H1 (cell line): ENCODE measurements at regions not wholly inside any gene's neighbourhood (a gene's known extent, or its start where the extent isn't known, plus 50 kb on each side); places are given as distances from the start of the nearest gene placed in this dataset.

Experiments used
- CTCF ChIA-PET: fragments of 300-600 bp; sonication (Branson Sonifier 250); formaldehyde crosslinking; loops from one replicate; lab custom pipeline; 2021; ENCODE audit not compliant: partially characterized antibody; lab: Charles Lee
- POLR2A ChIA-PET: fragments of 300-600 bp; sonication (Branson Sonifier 250); formaldehyde crosslinking; loops from one replicate; lab custom pipeline; 2021; ENCODE audit warnings: inconsistent platforms; ENCODE audit not compliant: partially characterized antibody; lab: Charles Lee
- DNase-seq, 2 experiments: peaks; one replicate each; pipeline versions ENCODE4 v3.0.0 to v3.0.0-alpha.2; 2010 to 2022; ENCODE audit warnings: low spot score in 2 of 2, low read depth in 1 of 2, mixed read lengths in 1 of 2
- FAIRE-seq: peaks from 2 replicates; lab custom pipeline; 2011; peaks lifted over from hg19 to GRCh38; lab: Jason Lieb, UNC
- H2AFZ ChIP-seq: 2 replicates; pipeline ENCODE4 v1.8.1; 2012; ENCODE audit warnings: low read length, inconsistent platforms
- H2AK5ac ChIP-seq: 2 replicates; pipeline ENCODE4 v1.6.1; 2013; ENCODE audit warnings: low read depth, low read length
- H2BK120ac ChIP-seq: replicated peaks from 2 replicates; pipeline ENCODE3; 2013; ENCODE audit warnings: low read depth, low read length, inconsistent platforms
- H2BK12ac ChIP-seq: 2 replicates; pipeline ENCODE4 v1.6.1; 2013; ENCODE audit warnings: low read depth, low read length
- H2BK15ac ChIP-seq: 2 replicates; pipeline ENCODE4 v1.6.1; 2013; ENCODE audit warnings: low read length
- H2BK20ac ChIP-seq: 2 replicates; pipeline ENCODE4 v1.6.1; 2013; ENCODE audit warnings: low read length
- H2BK5ac ChIP-seq: 2 replicates; pipeline ENCODE4 v1.6.1; 2013; ENCODE audit warnings: low read depth, low read length
- H3K14ac ChIP-seq: 2 replicates; pipeline ENCODE4 v1.6.1; 2013; ENCODE audit warnings: inconsistent platforms; ENCODE audit not compliant: insufficient read length
- H3K18ac ChIP-seq: 2 replicates; pipeline ENCODE4 v1.6.1; 2013; ENCODE audit warnings: low read length; ENCODE audit errors: extremely low read depth
- H3K23ac ChIP-seq: 2 replicates; pipeline ENCODE4 v1.6.1; 2013; ENCODE audit warnings: inconsistent platforms; ENCODE audit not compliant: insufficient read length
- H3K23me2 ChIP-seq: 2 replicates; pipeline ENCODE4 v1.6.1; 2013; ENCODE audit warnings: low read depth, low read length
- H3K27ac ChIP-seq: 2 replicates; pipeline ENCODE4 v1.6.1; 2011; ENCODE audit warnings: low read depth, low read length, inconsistent platforms
- H3K27me3 ChIP-seq, 4 experiments: replicated peaks in 1 of 4; 1 replicate in 1 of 4; 2 replicates in 3 of 4; pipeline versions ENCODE4 v1.6.1 to v1.8.1; 2011 to 2013; ENCODE audit warnings: low read length in 3 of 4, mild to moderate bottlenecking in 3 of 4, inconsistent platforms in 2 of 4, mixed read lengths in 2 of 4, moderate library complexity in 1 of 4; ENCODE audit not compliant: control insufficient read depth in 3 of 4, insufficient read depth in 3 of 4; ENCODE audit errors: extremely low read depth in 1 of 4
- H3K36me3 ChIP-seq, 4 experiments: 2 replicates each; pipeline versions ENCODE4 v1.6.1 to v1.8.1; 2011 to 2013; ENCODE audit warnings: mild to moderate bottlenecking in 4 of 4, low read length in 3 of 4, moderate library complexity in 2 of 4, control low read depth in 1 of 4, inconsistent platforms in 1 of 4; ENCODE audit not compliant: insufficient read depth in 4 of 4, control insufficient read depth in 2 of 4
- H3K4ac ChIP-seq: replicated peaks from 2 replicates; pipeline ENCODE3; 2013; ENCODE audit warnings: low read length, low read depth, mixed read lengths, inconsistent platforms; ENCODE audit not compliant: insufficient read length
- H3K4me1 ChIP-seq, 4 experiments: replicated peaks in 1 of 4; 1 replicate in 1 of 4; 2 replicates in 3 of 4; pipeline versions ENCODE4 v1.6.1 to v1.8.1; 2011 to 2013; ENCODE audit warnings: low read length in 3 of 4, inconsistent platforms in 2 of 4, mixed read lengths in 1 of 4; ENCODE audit not compliant: insufficient read depth in 4 of 4, control insufficient read depth in 3 of 4
- H3K4me2 ChIP-seq, 2 experiments: 2 replicates each; pipeline versions ENCODE4 v1.6.1 to v1.8.1; 2011 to 2013; ENCODE audit warnings: low read depth in 2 of 2, low read length in 2 of 2, control low read depth in 1 of 2, inconsistent platforms in 1 of 2, mild to moderate bottlenecking in 1 of 2; ENCODE audit not compliant: insufficient read depth in 1 of 2
- H3K4me3 ChIP-seq, 4 experiments: fragments of 200-600, 300-600 bp in 1 of 4; sonication (generic), shearing (Covaris generic), sonication (Bioruptor Twin) in 1 of 4; 2 replicates each; pipeline versions ENCODE4 v1.5.1 to v1.8.1; 2011 to 2016; ENCODE audit warnings: low read length in 4 of 4, low read depth in 3 of 4, control low read depth in 2 of 4, inconsistent platforms in 2 of 4, mild to moderate bottlenecking in 2 of 4, mixed read lengths in 1 of 4, moderate library complexity in 1 of 4; ENCODE audit not compliant: insufficient read depth in 2 of 4; ENCODE audit errors: extremely low read depth in 1 of 4
- H3K56ac ChIP-seq: replicated peaks from 2 replicates; pipeline ENCODE3; 2013; ENCODE audit warnings: low read depth, mild to moderate bottlenecking, mixed read lengths, low read length, inconsistent platforms; ENCODE audit not compliant: insufficient read length
- H3K79me1 ChIP-seq: 2 replicates; pipeline ENCODE4 v1.6.1; 2013; ENCODE audit warnings: low read depth, low read length, control low read depth
- H3K79me2 ChIP-seq, 2 experiments: 2 replicates each; pipeline versions ENCODE4 v1.6.1 to v1.8.1; 2012 to 2013; ENCODE audit warnings: low read length in 2 of 2, mild to moderate bottlenecking in 2 of 2, inconsistent platforms in 1 of 2; ENCODE audit not compliant: insufficient read depth in 2 of 2, control insufficient read depth in 1 of 2
- H3K9ac ChIP-seq, 4 experiments: replicated peaks in 1 of 4; 1 replicate in 1 of 4; 2 replicates in 3 of 4; pipeline versions ENCODE4 v1.6.1 to v1.8.1; 2011 to 2013; ENCODE audit warnings: low read depth in 3 of 4, low read length in 3 of 4, control low read depth in 2 of 4, mild to moderate bottlenecking in 2 of 4, moderate library complexity in 2 of 4, inconsistent platforms in 1 of 4; ENCODE audit errors: extremely low read depth in 1 of 4
- H3K9me3 ChIP-seq, 2 experiments: 2 replicates each; pipeline versions ENCODE4 v1.6.1 to v1.8.1; 2012 to 2013; ENCODE audit warnings: mild to moderate bottlenecking in 2 of 2, moderate library complexity in 2 of 2, control low read depth in 1 of 2, inconsistent platforms in 1 of 2, low read depth in 1 of 2, low read length in 1 of 2, mixed read lengths in 1 of 2; ENCODE audit not compliant: insufficient read depth in 2 of 2
- H4K20me1 ChIP-seq, 2 experiments: replicated peaks in 1 of 2; 2 replicates each; pipeline versions ENCODE3 to v1.8.1; 2011 to 2013; ENCODE audit warnings: inconsistent platforms in 2 of 2, low read length in 2 of 2, mild to moderate bottlenecking in 1 of 2; ENCODE audit not compliant: insufficient read depth in 2 of 2, control insufficient read depth in 1 of 2
- H4K5ac ChIP-seq: 2 replicates; pipeline ENCODE4 v1.6.1; 2013; ENCODE audit warnings: low read length, low read depth, mixed read lengths, inconsistent platforms; ENCODE audit not compliant: insufficient read length
- H4K8ac ChIP-seq: 2 replicates; pipeline ENCODE4 v1.8.0; 2013; ENCODE audit warnings: mild to moderate bottlenecking, moderate library complexity, low read length, inconsistent platforms; ENCODE audit not compliant: insufficient read depth; ENCODE audit errors: extremely low read depth
- H4K91ac ChIP-seq: replicated peaks from 2 replicates; pipeline ENCODE3; 2013; ENCODE audit warnings: low read length, mixed read lengths, inconsistent platforms; ENCODE audit not compliant: insufficient read length
- CREB1 ChIP-seq: IDR thresholded peaks from 2 replicates; pipeline ENCODE4 v1.6.1; 2012; ENCODE audit warnings: inconsistent platforms
- MAFK ChIP-seq: IDR thresholded peaks from 2 replicates; pipeline ENCODE4 v1.6.1; 2012; ENCODE audit warnings: low read depth, mild to moderate bottlenecking, improper control_type of control experiment, low read length
- NRF1 ChIP-seq: IDR thresholded peaks from 2 replicates; pipeline ENCODE4 v1.6.1; 2011; ENCODE audit warnings: mild to moderate bottlenecking, low read depth, low read length, improper control_type of control experiment
- RAD21 ChIP-seq, 2 experiments: IDR thresholded peaks in 1 of 2; conservative IDR thresholded peaks in 1 of 2; 2 replicates each; pipeline ENCODE4 v1.6.1; 2011; ENCODE audit warnings: low read depth in 2 of 2, low read length in 2 of 2, improper control_type of control experiment in 1 of 2, inconsistent platforms in 1 of 2, mild to moderate bottlenecking in 1 of 2, moderate library complexity in 1 of 2
- RFX5 ChIP-seq: IDR thresholded peaks from 2 replicates; pipeline ENCODE4 v1.6.1; 2011; ENCODE audit warnings: low read depth, low read length, improper control_type of control experiment, borderline replicate concordance
- SP1 ChIP-seq: IDR thresholded peaks from 2 replicates; pipeline ENCODE4 v1.6.1; 2011; ENCODE audit warnings: low read depth, low read length
- SUZ12 ChIP-seq: fragments of 200-600 bp; sonication (generic); IDR thresholded peaks from 2 replicates; pipeline ENCODE4 v1.6.1; 2012; ENCODE audit warnings: mild to moderate bottlenecking, inconsistent platforms, low read length, moderate library complexity, mixed read lengths
- TAF7 ChIP-seq: optimal IDR thresholded peaks from 2 replicates; pipeline ENCODE3; 2011; ENCODE audit warnings: low read depth, mild to moderate bottlenecking, inconsistent platforms, low read length, moderate library complexity, borderline replicate concordance
- TCF12 ChIP-seq: IDR thresholded peaks from 2 replicates; pipeline ENCODE4 v1.6.1; 2011; ENCODE audit warnings: low read depth, mild to moderate bottlenecking, low read length
- TEAD4 ChIP-seq: IDR thresholded peaks from 2 replicates; pipeline ENCODE4 v1.6.1; 2012; ENCODE audit warnings: low read depth, low read length, inconsistent platforms, mixed read lengths
- YY1 ChIP-seq: IDR thresholded peaks from 2 replicates; pipeline ENCODE4 v1.6.1; 2011; ENCODE audit warnings: low read depth, mild to moderate bottlenecking, low read length
- WGBS, 2 experiments: shearing (Covaris generic) in 1 of 2; methylation state at CpG; one replicate each; pipeline versions ENCODE4 v1.1.6 to v1.1.7; 2013 to 2015; ENCODE audit warnings: low lambda C conversion rate in 2 of 2, mixed read lengths in 2 of 2, inconsistent platforms in 1 of 2, low coverage in 1 of 2, missing lambda C conversion rate in 1 of 2; ENCODE audit not compliant: insufficient replicate concordance in 2 of 2, insufficient coverage in 1 of 2, insufficient read length in 1 of 2; ENCODE audit errors: extremely low coverage in 1 of 2, missing lambda C conversion rate in 1 of 2; 5-methylcytosine and 5-hydroxymethylcytosine counted together
- TF ChIP-seq, protein P1 (sequence below): IDR thresholded peaks from 2 replicates; pipeline ENCODE4 v1.6.1; 2012; ENCODE audit warnings: inconsistent platforms

DNA sequence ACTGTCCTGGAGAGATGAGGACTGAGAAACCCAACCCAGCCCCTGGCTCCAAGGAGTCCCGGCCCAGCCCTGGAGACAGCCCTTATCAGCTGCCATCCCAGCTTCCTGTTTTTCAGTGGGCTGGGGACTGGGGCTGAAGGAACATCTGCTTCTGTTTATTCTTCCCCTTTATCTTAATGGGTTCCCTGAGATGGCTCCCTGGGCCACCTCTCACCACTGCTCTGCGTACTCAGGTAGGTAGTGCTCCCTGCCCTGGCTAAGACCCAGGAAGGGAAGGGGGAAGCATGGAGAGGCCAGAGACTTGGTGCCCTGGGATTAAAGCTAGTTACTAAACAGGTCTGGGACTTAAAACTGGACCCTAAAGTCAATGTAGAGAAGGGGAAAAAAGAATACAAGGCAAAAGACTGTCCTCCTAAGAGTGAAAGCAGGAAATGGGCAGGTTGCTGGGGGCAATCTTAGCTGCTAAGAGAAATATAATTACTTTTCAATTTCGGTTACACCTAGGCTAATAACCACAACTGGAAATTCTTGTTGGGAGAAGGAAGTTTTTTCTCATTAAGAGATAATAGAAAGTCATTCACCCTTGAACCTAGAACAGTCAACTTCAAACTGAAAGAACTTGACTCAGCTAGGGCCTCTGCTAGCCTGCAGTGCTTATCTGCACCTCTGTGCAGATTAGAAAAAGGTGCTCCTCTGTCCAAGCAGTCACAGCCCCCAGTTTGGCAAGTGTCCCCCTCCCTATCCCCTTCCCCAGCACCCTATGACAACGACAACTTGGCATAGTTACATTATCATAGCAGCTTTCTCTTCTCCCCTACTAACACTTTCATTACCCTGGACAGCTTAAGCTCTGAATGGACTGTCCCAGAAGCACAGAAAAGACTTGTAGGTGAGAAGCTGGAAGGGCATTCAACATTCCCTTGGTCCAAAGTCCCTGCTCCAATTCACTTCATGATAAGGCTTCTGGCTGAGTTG is 65.6 kb upstream of the KDM7A start:
- Histone ChIP-seq H2BK12ac (no peak overlapping the region), H2BK20ac (no peak overlapping the region), H3K18ac (no peak overlapping the region), H4K8ac (no peak overlapping the region), H2AFZ (no peak overlapping the region), H3K9ac (no peak overlapping the region), H3K14ac (no peak overlapping the region), H3K9me3 (no peaks in the 10 kb centered on the region), H3K27me3 (no peaks in the 10 kb centered on the region), H3K79me1 (no peaks in the 10 kb centered on the region), H3K56ac (no peak overlapping the region), H4K20me1 (no peaks in the 10 kb centered on the region), H3K4me1 (no peaks in the 10 kb centered on the region; a peak in 2 of 7 replicates)
- CTCF ChIA-PET, result interaction anchor here (0.6 to 2.3 kb wide), 6 partner anchors 10 to 1290 kb away, joined by 3 to 6 read pairs (median 4); no protein-coding TSS in a partner anchor
- FAIRE-seq (no peak), DNase-seq (no peak)
- TF ChIP-seq RFX5 (no peak), SP1 (no peak), YY1 (no peak), TAF7 (no peak), CREB1 (no peak), TEAD4 (no peak), SUZ12 (no peak), NRF1 (no peak), RAD21 (IDR thresholded peaks at IDR 0.05 in 1 of 2, conservative IDR thresholded peaks at IDR 0.05 in 1 of 2; ENCODE audit: low read depth in 2 of 2, low read length in 2 of 2) (no peak), MAFK (no peak), TCF12 (no peak)
- TF ChIP-seq, protein P1, sequence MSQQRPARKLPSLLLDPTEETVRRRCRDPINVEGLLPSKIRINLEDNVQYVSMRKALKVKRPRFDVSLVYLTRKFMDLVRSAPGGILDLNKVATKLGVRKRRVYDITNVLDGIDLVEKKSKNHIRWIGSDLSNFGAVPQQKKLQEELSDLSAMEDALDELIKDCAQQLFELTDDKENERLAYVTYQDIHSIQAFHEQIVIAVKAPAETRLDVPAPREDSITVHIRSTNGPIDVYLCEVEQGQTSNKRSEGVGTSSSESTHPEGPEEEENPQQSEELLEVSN, result no peak
- TF ChIP-seq, all 59 proteins: peak for 0
- Histone ChIP-seq H2AK5ac (no peak overlapping the region), H2BK5ac (no peak overlapping the region), H3K4ac (no peak overlapping the region), H2BK120ac (no peak overlapping the region), H3K27ac (no peak overlapping the region), H4K5ac (no peak overlapping the region), H3K4me2 (no peak overlapping the region), H3K79me2 (no peaks in the 10 kb centered on the region), H2BK15ac (no peak overlapping the region), H3K23ac (no peak overlapping the region), H3K36me3 (no peaks in the 10 kb centered on the region), H3K4me3 (no peak overlapping the region), H4K91ac (no peak overlapping the region), H3K23me2 (no peaks in the 10 kb centered on the region)
- 86% methylated on average over 4 of the region's 4 CpGs; no CpG with 5 or more reads in 1 of the 2 experiments for WGBS, 2 experiments
- POLR2A ChIA-PET, result interaction anchor here (0.6 kb wide), 1 partner anchor 787 kb away, joined by 3 read pairs; no protein-coding TSS in a partner anchor
